Endothelial cell of umbilical vein (primary cell): ENCODE measurements at regions not wholly inside any gene's neighbourhood (a gene's known extent, or its start where the extent isn't known, plus 50 kb on each side); places are given as distances from the start of the nearest gene placed in this dataset.

ENCODE experiments used
- CTCF ChIP-seq, 2 donors: IDR thresholded peaks; 1 replicate in 1 of 2; 2 replicates in 1 of 2; pipeline ENCODE4 v1.5.1; 2011; ENCODE audit warnings: low read length in 2 of 2, mild to moderate bottlenecking in 2 of 2, moderate library complexity in 2 of 2, control low read depth in 1 of 2, inconsistent platforms in 1 of 2, low read depth in 1 of 2; ENCODE audit not compliant: insufficient read depth in 1 of 2; ENCODE audit errors: extremely low read depth in 1 of 2
- EZH2 ChIP-seq: IDR thresholded peaks from 2 replicates; pipeline ENCODE4 v1.6.1; 2012; ENCODE audit warnings: borderline replicate concordance, low read depth, mild to moderate bottlenecking, moderate library complexity, low read length, inconsistent platforms; ENCODE audit not compliant: severe bottlenecking
- FOS ChIP-seq: IDR thresholded peaks from 2 replicates; pipeline ENCODE4 v1.6.1; 2011; ENCODE audit warnings: mild to moderate bottlenecking, low read length, moderate library complexity, borderline replicate concordance; ENCODE audit not compliant: insufficient read depth
- JUN ChIP-seq: IDR thresholded peaks from 2 replicates; pipeline ENCODE4 v1.6.1; 2011; ENCODE audit warnings: borderline replicate concordance, low read depth; ENCODE audit not compliant: insufficient read length, insufficient read depth
- POLR2A ChIP-seq: IDR thresholded peaks from 2 replicates; pipeline ENCODE4 v1.6.1; 2012; ENCODE audit warnings: low read depth, mild to moderate bottlenecking, control low read depth, low read length
- POLR2AphosphoS5 ChIP-seq: IDR thresholded peaks from 2 replicates; pipeline ENCODE4 v1.6.1; 2012; ENCODE audit warnings: low read depth, mild to moderate bottlenecking, control low read depth, low read length, moderate library complexity; ENCODE audit not compliant: insufficient read depth

DNA sequence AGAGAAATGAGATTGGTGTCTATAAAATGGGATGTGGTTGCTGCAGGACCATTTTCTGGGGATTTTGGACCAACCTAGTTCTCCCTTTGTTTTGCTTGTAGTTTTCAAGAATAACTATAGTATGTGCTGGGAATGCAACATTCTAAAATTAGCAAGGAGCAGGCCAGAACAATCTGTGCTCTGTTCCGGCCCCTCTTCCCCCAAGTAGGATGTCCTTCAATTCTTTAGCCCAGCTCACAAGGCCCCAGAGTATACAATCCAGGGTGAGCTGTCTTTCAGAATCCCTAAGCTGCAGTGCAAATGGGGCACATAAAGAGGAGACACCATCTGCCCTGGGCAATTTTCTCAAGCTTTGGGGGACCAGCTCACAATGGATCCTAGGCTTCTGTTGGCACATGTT, 809.1 kb downstream of the TNS3 start:
- TF ChIP-seq CTCF (IDR thresholded peaks at IDR 0.05; ENCODE audit: extremely low read depth in 1 of 2, insufficient read depth in 1 of 2, low read depth in 1 of 2, low read length in 2 of 2) (no peak), POLR2A (no peak), FOS (no peak), POLR2AphosphoS5 (no peak), EZH2 (no peak), JUN (no peak)
